HL-60 (cell line): ENCODE measurements at regions not wholly inside any gene's neighbourhood (a gene's known extent, or its start where the extent isn't known, plus 50 kb on each side); places are given as distances from the start of the nearest gene placed in this dataset.

Source experiments
- GABPA ChIP-seq: IDR thresholded peaks from 2 replicates; pipeline ENCODE4 v1.6.1; 2012; ENCODE audit warnings: low read depth
- POLR2AphosphoS5 ChIP-seq: IDR thresholded peaks from 2 replicates; pipeline ENCODE4 v1.6.1; 2012; ENCODE audit warnings: low read depth
- TF ChIP-seq, protein P1 (sequence below): IDR thresholded peaks from one replicate; pipeline ENCODE4 v1.5.1; 2011; ENCODE audit warnings: low read length, control low read depth, inconsistent platforms; ENCODE audit not compliant: insufficient read depth
- TF ChIP-seq, protein P2 (sequence below): IDR thresholded peaks from 2 replicates; pipeline ENCODE4 v1.6.1; 2012; ENCODE audit warnings: low read depth; ENCODE audit not compliant: insufficient replicate concordance

DNA sequence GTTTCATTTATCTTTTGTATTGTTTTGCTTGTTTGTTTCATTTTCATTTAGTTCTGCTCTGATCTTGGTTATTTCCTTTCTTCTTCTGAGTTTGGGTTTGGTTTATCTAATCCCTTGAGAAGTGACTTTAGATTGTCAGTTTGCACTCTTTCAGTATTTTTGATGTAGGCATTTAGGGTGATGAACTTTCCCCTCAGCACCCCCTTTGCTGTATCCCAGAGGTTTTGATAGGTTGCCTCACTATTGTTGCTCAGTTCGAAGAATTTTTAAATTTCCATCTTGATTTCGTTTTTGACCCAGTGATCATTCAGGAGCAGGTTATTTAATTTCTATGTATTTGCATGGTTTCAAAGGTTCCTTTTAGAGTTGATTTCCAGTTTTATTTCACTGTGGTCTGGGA is 119.6 kb upstream of the SSTR4 start:
- TF ChIP-seq GABPA, result no peak
- TF ChIP-seq, protein P1, sequence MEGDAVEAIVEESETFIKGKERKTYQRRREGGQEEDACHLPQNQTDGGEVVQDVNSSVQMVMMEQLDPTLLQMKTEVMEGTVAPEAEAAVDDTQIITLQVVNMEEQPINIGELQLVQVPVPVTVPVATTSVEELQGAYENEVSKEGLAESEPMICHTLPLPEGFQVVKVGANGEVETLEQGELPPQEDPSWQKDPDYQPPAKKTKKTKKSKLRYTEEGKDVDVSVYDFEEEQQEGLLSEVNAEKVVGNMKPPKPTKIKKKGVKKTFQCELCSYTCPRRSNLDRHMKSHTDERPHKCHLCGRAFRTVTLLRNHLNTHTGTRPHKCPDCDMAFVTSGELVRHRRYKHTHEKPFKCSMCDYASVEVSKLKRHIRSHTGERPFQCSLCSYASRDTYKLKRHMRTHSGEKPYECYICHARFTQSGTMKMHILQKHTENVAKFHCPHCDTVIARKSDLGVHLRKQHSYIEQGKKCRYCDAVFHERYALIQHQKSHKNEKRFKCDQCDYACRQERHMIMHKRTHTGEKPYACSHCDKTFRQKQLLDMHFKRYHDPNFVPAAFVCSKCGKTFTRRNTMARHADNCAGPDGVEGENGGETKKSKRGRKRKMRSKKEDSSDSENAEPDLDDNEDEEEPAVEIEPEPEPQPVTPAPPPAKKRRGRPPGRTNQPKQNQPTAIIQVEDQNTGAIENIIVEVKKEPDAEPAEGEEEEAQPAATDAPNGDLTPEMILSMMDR, result no peak
- TF ChIP-seq, protein P2, sequence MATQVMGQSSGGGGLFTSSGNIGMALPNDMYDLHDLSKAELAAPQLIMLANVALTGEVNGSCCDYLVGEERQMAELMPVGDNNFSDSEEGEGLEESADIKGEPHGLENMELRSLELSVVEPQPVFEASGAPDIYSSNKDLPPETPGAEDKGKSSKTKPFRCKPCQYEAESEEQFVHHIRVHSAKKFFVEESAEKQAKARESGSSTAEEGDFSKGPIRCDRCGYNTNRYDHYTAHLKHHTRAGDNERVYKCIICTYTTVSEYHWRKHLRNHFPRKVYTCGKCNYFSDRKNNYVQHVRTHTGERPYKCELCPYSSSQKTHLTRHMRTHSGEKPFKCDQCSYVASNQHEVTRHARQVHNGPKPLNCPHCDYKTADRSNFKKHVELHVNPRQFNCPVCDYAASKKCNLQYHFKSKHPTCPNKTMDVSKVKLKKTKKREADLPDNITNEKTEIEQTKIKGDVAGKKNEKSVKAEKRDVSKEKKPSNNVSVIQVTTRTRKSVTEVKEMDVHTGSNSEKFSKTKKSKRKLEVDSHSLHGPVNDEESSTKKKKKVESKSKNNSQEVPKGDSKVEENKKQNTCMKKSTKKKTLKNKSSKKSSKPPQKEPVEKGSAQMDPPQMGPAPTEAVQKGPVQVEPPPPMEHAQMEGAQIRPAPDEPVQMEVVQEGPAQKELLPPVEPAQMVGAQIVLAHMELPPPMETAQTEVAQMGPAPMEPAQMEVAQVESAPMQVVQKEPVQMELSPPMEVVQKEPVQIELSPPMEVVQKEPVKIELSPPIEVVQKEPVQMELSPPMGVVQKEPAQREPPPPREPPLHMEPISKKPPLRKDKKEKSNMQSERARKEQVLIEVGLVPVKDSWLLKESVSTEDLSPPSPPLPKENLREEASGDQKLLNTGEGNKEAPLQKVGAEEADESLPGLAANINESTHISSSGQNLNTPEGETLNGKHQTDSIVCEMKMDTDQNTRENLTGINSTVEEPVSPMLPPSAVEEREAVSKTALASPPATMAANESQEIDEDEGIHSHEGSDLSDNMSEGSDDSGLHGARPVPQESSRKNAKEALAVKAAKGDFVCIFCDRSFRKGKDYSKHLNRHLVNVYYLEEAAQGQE, result no peak
- no peak for TF ChIP-seq POLR2AphosphoS5
